ENCODE measurements at regions not wholly inside any gene's neighbourhood (a gene's known extent, or its start where the extent isn't known, plus 50 kb on each side); places are given as distances from the start of the nearest gene placed in this dataset.
"Not testable (repeated sequence)": the region's sequence is repeated elsewhere in the genome, so short reads cannot be mapped to it uniquely, and the experiment has no call there.

- no peak for DNase-seq
Observed at GRCh38 chr5:2163060-2163856, 280.5 kb upstream of the IRX4 start.

- no peak for DNase-seq
Observed at GRCh38 chr5:2160811-2161210, 278.1 kb upstream of the IRX4 start.

- DNase-seq: no peak
Observed at GRCh38 chr5:2158767-2159166, 276.0 kb upstream of the IRX4 start.

- no peak for DNase-seq
Observed at GRCh38 chr5:2158109-2158508, 275.4 kb upstream of the IRX4 start.

- no peak for DNase-seq
Observed at GRCh38 chr5:2157372-2157771, 274.6 kb upstream of the IRX4 start.

GRCh38 chr5:2156358-2157059 is 273.8 kb upstream of the IRX4 start:
- no peak for DNase-seq

- DNase-seq: no peak
Observed at GRCh38 chr5:2155556-2155955, 272.8 kb upstream of the IRX4 start.

GRCh38 chr5:2153802-2154201 is 271.1 kb upstream of the IRX4 start:
- DNase-seq: no peak

- no peak for DNase-seq
Observed at GRCh38 chr5:2153350-2153749, 270.6 kb upstream of the IRX4 start.

- DNase-seq: not testable (repeated sequence)
Observed at GRCh38 chr5:2151301-2151888, 268.7 kb upstream of the IRX4 start.

- no peak for DNase-seq
Observed at GRCh38 chr5:2149195-2149539, 266.4 kb upstream of the IRX4 start.

GRCh38 chr5:2148312-2149194 is 265.8 kb upstream of the IRX4 start:
- no peak for DNase-seq

- no peak for DNase-seq
Observed at GRCh38 chr5:2147504-2148311, 265.0 kb upstream of the IRX4 start.

- no peak for DNase-seq
Observed at GRCh38 chr5:2143646-2144353, 261.1 kb upstream of the IRX4 start.

GRCh38 chr5:2143088-2143487 is 260.4 kb upstream of the IRX4 start:
- DNase-seq: no peak

GRCh38 chr5:2142456-2142954 is 259.8 kb upstream of the IRX4 start:
- no peak for DNase-seq

GRCh38 chr5:2141254-2142000 is 258.7 kb upstream of the IRX4 start:
- no peak for DNase-seq

GRCh38 chr5:2140501-2141175 is 257.9 kb upstream of the IRX4 start:
- DNase-seq: no peak

- DNase-seq: no peak
Observed at GRCh38 chr5:2139478-2139877, 256.8 kb upstream of the IRX4 start.

- DNase-seq: no peak
Observed at GRCh38 chr5:2138896-2139295, 256.2 kb upstream of the IRX4 start.

Measured in activated CD4-positive, alpha-beta T cell treated with anti-CD3 and anti-CD28 coated beads for 1 hour (primary cell).